NCI-H748 (cell line): ENCODE measurements at regions not wholly inside any gene's neighbourhood (a gene's known extent, or its start where the extent isn't known, plus 50 kb on each side); places are given as distances from the start of the nearest gene placed in this dataset.
A peak's percentile ranks its signal among the peaks of the same experiment; 100 is the strongest.

Source experiments
- DNase-seq: peaks from one replicate; lab custom pipeline; 2025; ENCODE audit not compliant: unreplicated experiment; lab: John Stamatoyannopoulos, UW

DNA sequence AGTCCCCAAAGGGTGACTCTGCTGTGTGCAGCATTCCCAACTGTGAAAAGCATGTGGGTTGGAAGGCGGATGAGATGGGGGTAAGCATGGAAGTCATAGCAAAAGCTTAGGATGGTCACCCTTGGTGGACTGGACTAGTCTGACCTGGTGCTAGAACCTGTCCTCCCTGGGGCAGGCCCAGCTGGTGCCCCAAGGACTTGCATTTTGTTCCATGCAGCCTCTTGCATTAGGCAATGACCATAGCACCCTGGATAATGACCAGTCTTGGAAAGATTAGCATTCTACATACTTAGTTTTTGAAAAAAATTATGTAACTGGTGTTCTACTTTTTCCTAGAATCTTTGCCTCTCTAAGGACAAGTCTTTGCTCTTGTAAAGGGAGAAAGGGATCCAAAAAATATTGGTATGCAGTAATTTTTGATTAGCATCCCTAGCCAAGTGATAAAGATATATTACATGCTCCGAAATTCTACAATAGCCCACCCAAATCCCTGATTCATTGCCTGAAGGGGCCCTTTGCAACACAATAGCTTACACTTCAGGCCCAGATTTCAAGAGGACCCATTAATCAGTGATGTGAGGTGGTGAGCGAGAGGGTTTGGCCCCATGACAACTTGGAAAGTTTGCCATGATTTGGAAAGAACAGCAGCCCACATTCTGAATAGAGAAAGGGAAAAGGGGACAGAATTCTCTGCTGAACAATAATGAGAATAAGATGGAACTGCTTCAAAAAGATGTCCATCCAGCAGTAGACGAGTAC, 93.3 kb upstream of the CD180 start:
- DNase-seq: no peak

- DNase-seq: no peak
Measured at GRCh38 chr5:67287510-67288268, 91.1 kb upstream of the CD180 start.

GRCh38 chr5:67286006-67286405, 89.4 kb upstream of the CD180 start:
- no peak for DNase-seq

GRCh38 chr5:67283988-67284487, 87.4 kb upstream of the CD180 start:
- peak; percentile 11 for DNase-seq

DNA sequence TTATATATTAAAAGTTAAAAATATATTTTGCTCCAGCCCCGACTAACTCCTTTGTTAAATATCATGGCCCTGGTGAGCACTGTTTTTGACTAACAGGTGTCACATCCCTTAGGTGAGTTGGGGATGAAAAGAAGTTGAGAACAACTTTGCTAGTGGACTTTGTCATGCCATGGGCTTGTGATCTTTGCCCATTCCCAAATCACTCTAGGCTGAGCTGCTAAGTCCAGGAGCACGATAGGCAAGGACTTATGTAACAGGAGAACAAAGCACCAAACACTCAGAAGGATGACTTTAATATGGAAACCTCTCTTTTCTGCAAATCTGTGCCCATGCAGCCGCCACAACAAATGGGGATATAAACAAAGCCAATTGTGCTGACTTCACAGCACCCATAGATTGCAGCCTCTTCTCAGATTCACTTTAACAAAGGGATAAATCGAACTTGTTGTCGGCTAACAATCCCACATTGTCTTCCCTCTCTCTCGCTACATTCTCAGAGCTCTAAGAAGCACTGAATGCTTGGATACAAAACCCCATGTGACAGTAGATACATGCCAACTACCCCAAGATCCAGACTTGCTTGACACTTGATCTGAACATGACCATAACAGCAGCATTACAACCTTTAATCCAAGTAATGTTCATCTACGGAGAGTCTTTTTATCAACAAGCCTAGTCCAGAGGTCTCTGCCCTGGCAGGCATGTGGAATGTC, 86.8 kb upstream of the CD180 start:
- no peak for DNase-seq

DNA sequence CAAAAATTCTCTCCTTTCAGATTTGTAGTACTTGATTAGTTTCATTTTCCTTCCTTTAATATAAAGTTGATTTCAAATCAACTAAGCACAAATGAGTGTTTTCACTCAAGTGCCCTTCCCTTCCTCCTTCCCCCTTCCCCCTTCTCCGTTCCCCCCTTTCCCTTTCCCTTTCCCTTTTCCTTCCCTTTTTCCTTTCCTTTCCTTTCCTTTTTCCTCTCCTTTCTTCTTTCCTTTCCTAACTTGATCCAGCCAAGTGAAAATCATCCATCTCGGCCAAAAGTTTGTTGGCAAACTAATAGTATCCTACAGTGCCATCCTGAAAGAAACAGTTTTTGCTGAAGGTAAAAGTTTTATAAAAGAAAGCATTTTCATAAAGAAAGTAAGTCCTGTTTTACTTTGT, 85.3 kb upstream of the CD180 start:
- no peak for DNase-seq

GRCh38 chr5:67273689-67274356, 77.2 kb upstream of the CD180 start:
- no peak for DNase-seq

GRCh38 chr5:67272453-67273130, 76.0 kb upstream of the CD180 start:
- DNase-seq: peak; percentile 30

- DNase-seq: no peak
Measured at GRCh38 chr5:67268231-67269021, 71.8 kb upstream of the CD180 start.

- DNase-seq: no peak
Measured at GRCh38 chr5:67267512-67268216, 71.1 kb upstream of the CD180 start.

- DNase-seq: no peak
Measured at GRCh38 chr5:67266654-67267350, 70.2 kb upstream of the CD180 start.

GRCh38 chr5:67265951-67266350, 69.4 kb upstream of the CD180 start:
- no peak for DNase-seq

DNA sequence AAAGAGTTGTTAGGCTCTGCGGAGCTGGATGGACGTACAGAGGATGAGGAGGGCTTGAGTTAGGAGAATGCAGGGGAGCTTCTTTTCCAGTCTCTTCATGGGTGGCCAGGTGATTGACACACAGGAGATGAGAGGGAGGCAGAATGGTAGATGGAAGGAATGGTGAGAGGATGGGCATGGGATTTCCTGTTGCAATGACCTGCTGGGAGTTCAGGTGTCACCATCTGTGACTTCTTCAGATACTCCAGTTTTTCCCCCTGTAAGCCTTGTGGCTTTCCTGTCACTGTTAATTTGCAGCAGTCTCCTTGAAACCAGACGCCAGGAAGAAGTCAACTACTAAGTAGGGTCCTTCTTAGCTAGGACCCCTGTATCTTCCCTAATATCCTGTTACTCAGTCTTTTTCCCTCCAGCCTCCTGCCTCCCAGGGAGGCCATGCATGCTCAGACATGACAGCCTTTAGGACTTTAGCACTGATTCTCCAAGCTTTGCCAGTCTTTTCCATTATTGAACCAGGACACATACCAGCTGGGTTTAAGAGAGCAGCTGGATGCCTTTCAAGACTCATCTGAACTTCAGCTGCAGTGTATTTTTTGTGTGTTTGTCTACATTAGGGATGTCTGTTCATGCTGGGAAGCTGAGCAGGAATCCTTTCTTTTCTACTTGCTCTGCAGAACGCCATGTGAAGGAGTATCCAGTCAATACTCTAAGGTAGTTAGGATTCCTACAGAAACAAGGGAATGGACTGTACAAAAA, 67.2 kb upstream of the CD180 start:
- DNase-seq: no peak

GRCh38 chr5:67262956-67263355, 66.4 kb upstream of the CD180 start:
- no peak for DNase-seq

DNA sequence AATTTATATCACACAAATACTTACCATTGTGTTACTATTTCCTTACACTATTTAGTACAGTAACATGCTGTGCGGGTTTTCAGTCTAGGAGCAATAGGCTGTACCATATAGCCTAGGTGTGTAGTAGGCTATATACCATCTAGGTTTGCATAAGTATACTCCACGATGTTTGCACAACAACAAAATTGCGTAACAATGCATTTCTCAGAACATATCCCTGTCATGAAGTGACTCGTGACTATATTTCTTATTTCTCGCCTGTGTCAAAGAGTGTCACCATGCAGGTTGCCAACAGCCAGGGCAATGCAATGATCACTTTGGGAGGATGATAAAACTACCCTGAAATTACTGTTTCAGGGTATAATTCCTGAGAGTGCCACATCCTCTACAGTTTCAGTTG, 65.6 kb upstream of the CD180 start:
- no peak for DNase-seq

DNA sequence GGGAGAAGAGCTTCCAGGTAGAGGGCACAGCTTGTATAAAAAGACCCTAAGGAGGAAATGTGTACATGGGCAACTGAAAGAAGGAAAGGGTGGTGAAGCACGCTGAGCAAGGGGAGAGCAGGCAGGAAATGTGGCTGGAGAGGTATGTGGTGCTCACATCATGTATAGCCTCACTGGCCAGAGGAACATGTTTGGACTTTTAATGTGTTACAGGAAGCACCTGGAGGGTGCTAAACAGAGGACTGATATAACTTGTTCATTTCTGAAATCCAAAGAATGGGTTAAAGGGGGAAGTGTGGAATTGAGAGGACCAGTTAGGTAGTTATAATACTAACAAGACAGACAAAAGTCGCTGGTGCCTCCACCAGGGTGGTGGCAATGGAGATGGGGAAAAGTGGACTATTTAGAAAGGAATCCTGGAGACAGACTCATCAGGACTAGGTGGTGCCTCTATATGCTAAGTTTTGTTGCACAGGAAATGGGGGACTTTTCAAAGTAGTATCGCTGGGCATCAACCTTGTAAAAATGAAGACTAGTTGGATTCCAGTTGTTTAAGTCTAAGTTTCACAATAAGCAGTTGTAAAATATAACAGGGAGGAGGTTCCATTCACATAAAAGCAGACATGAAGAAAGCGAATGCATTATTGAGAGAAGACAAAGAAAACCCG, 63.1 kb upstream of the CD180 start:
- no peak for DNase-seq

- no peak for DNase-seq
Measured at GRCh38 chr5:67257500-67257899, 60.9 kb upstream of the CD180 start.
